GM18951 (cell line): ENCODE measurements at regions not wholly inside any gene's neighbourhood (a gene's known extent, or its start where the extent isn't known, plus 50 kb on each side); places are given as distances from the start of the nearest gene placed in this dataset.

ENCODE experiments used
- POLR2A ChIP-seq: IDR thresholded peaks from 4 replicates; pipeline ENCODE4 v1.6.1; 2011; ENCODE audit warnings: mild to moderate bottlenecking; ENCODE audit not compliant: insufficient read length, insufficient read depth; ENCODE audit errors: extremely low read depth
- in situ Hi-C: fragments of 300-500 bp; cut with MboI; formaldehyde crosslinking; loops from one replicate; pipeline ENCODE4 v1.12.0; 2022; ENCODE audit warnings: low sequenced_read_pairs, mixed read lengths, inconsistent platforms; ENCODE audit not compliant: unreplicated experiment

GRCh38 chr12:124107351-124107750 is 134.3 kb downstream of the ZNF664 start:
- in situ Hi-C loops = no loop called here
- TF ChIP-seq POLR2A = no peak

- in situ Hi-C loops = no loop called here
- TF ChIP-seq POLR2A = no peak
Observed at GRCh38 chr12:124109760-124110159, 136.7 kb downstream of the ZNF664 start.

- no peak for TF ChIP-seq POLR2A
- in situ Hi-C loops = no loop called here
Observed at GRCh38 chr12:124110372-124110883, 137.4 kb downstream of the ZNF664 start.

GRCh38 chr12:124111006-124111405 is 138.0 kb downstream of the ZNF664 start:
- in situ Hi-C loops = no loop called here
- TF ChIP-seq POLR2A = no peak

- in situ Hi-C loops = no loop called here
- no peak for TF ChIP-seq POLR2A
Observed at GRCh38 chr12:124114316-124114715, 141.3 kb downstream of the ZNF664 start.

GRCh38 chr12:124115496-124115895 is 142.5 kb downstream of the ZNF664 start:
- no peak for TF ChIP-seq POLR2A
- in situ Hi-C loops = no loop called here

- in situ Hi-C loops = no loop called here
- no peak for TF ChIP-seq POLR2A
Observed at GRCh38 chr12:124115976-124116690, 143.1 kb downstream of the ZNF664 start.

GRCh38 chr12:124120739-124121138 is 147.7 kb downstream of the ZNF664 start:
- in situ Hi-C loops = no loop called here
- no peak for TF ChIP-seq POLR2A

- TF ChIP-seq POLR2A = no peak
- in situ Hi-C loops = no loop called here
Observed at GRCh38 chr12:124122722-124123121, 149.7 kb downstream of the ZNF664 start.

GRCh38 chr12:124123296-124124000 is 150.4 kb downstream of the ZNF664 start:
- TF ChIP-seq POLR2A = no peak
- in situ Hi-C loops = no loop called here

- in situ Hi-C loops = no loop called here
- no peak for TF ChIP-seq POLR2A
Observed at GRCh38 chr12:124125203-124125871, 152.3 kb downstream of the ZNF664 start.

GRCh38 chr12:124126950-124127655 is 154.1 kb downstream of the ZNF664 start:
- TF ChIP-seq POLR2A = no peak
- in situ Hi-C loops = no loop called here

- TF ChIP-seq POLR2A = no peak
Observed at GRCh38 chr12:124129132-124129531, 156.1 kb downstream of the ZNF664 start.

More at GRCh38 chr12:124129132-124129531, 156.1 kb downstream of the ZNF664 start:
- in situ Hi-C loops = no loop called here
